Urothelium cell line (cell line): ENCODE measurements at regions not wholly inside any gene's neighbourhood (a gene's known extent, or its start where the extent isn't known, plus 50 kb on each side); places are given as distances from the start of the nearest gene placed in this dataset.

Source experiments
- DNase-seq: peaks from one replicate; pipeline ENCODE4 v3.0.0; 2011; ENCODE audit warnings: low spot score, mixed read lengths
- FAIRE-seq: peaks from 2 replicates; lab custom pipeline; 2011; peaks lifted over from hg19 to GRCh38; lab: Jason Lieb, UNC

DNA sequence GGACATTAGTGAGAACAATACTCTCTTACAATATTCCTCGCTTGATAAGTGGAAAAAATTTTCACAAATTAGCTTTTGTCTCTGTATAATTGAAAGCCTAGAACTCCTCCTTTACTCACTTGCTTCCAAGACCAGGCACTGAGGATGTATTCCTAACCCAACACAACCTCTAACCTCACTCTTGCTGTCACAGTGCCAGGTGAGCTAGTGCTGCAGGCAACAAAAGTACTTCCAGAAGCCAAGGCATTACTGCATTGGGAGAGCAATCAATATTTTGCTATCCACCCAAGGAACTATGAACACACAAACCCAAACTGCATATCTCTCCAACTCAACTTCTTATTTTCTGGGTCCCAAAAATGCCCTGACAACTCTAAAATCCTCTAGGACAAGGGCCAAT is 1081.0 kb downstream of the VRK1 start:
- no peak for FAIRE-seq

DNA sequence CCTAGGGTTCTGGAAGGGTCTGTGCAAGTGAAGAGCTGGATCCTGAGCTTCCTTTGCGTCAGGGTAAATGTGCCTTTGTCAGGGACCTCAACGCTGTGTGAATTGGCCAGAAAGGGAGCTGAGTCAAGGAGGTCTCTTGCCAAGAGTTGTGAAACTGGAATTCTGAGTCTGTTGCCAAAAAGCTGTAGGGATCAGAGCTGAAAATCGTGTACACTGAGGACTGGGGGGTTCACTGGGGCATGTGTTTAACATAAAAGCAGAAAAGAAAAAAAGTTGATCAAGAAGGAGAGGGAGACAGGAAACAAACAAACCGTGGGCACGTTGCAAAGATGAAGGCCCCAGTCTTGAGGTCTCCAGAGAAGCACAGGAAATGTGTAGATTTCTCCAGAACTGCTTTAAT is 1081.5 kb downstream of the VRK1 start:
- no peak for DNase-seq
- FAIRE-seq, result no peak

More for the DNA sequence above, 1081.0 kb downstream of the VRK1 start:
- no peak for DNase-seq

DNA sequence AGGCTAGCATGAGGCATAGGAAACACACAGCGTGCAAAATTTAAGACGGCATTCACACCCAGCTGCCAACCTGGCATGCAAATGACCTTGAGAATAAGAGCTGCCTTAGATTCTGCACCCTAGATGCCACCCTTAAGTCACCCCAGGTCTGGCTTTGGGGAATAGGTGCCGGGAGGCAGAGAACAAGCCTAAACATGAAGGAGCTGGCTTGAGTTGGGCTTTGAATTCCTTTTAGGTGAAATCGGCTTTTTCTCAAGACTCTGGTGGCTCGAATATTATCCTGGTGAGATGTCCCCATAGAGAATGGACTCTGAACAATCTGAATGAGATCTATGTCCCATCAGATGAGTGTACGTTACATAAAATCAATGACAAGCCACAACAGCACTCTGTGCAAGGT is 1090.5 kb downstream of the VRK1 start:
- no peak for DNase-seq
- FAIRE-seq, result no peak

DNA sequence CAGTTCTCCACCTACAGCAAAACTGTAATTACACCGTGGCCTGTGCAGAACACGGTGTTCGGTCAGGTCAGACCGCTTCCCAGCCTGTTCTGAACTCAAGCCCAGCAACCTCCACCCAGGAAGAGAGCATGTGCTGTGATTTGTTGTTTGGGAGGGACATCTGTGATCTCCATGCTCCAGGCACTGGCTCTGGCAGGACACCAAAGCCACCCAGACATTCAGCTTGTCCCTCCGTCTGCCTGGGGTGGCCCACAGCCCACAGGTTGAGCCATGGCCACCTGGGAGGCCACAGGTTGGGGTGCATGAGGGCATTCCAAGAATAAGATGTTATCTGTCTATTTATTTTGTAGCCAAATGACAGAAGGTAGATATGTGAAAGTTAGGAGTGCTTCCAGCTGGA is 1091.1 kb downstream of the VRK1 start:
- FAIRE-seq, result no peak
- no peak for DNase-seq

DNA sequence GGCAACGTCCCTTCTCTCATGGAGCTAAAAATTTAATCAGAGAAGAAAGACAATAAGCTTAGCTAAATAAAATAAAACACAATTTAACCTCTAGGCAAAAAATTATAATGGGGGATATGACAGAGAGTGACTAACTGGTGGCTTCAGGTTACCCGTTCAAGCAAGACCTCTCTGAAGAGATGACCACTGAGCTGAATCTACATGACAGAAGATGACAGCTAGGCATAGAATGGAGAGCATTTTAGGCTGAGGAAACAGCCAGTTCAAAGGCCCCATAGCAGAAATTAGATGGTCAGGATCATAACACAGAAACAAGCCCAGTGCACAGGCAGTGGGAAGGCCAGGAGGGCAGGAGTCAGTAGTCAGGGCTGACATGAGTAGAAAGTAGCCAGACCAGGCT is 1094.3 kb downstream of the VRK1 start:
- no peak for DNase-seq
- FAIRE-seq, result no peak

DNA sequence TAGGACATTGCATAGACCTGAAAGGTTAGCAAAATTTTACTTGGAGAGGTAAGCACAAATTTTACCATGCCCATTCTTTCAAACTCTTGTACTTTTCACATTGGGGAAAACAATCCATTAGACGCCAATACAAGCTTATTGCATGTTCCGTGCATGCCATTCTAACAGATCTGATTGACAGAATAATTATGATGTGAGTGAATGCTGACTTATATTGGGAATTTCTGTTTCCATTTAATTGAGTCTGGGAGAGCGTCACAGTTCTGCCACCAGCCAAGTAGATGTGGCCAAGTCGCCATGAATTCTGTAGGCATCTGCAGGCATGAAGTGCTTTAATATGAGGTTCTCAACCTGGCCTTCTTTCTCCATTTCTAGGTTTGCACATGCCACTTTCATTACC is 1097.4 kb downstream of the VRK1 start:
- DNase-seq (no peak), FAIRE-seq (no peak)

DNA sequence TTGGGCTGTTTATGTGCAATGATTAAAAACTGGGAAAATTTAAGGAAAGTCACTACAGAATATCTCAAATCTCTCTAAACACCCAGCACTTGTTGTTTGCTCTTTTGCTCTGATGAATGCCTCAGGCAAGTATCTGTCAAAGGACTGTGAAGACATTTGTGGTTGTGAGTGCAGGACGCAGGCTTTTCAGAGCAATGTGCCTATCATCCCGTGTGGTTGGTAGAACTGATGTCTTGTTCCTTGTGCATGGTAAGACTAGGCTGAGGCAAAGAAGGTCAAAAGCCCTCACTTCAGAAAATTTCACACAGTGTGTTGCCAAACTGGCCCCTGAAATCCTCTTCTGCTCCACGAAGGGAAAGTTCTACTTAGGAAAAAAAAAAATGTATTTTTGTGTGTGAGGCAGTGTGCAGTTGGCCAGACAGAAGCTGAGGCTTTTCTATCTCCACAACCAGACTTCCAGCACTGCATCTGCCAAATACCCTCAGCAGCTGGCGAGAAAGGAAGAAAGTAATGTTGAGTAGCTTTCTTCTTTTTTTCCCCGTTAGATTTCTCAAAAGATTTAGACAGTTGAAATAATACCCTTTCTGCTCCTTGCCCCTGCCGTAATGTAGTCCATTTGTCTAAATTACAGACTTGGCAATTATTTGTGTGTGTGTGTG is 1103.1 kb downstream of the VRK1 start:
- no peak for DNase-seq
- FAIRE-seq, result no peak

DNA sequence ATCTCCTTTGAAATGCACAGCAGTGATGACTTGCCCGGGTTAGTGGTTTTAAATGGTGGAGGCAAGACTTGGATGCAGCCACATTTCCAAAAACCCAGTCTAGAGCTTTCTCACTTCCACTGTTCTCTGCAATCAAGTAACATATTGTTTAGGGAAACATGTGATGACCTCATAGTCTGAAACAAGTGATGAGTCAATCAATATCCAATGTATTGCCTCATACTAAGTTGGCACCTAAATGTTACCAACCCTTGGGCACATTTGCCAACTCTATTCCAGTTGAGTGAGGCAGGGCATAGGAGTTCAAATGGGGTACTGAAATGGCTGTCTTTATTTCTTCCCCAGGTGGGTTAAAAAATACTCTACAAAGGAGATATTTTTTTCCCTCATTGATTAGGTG is 1105.4 kb downstream of the VRK1 start:
- no peak for FAIRE-seq
- DNase-seq, result no peak

DNA sequence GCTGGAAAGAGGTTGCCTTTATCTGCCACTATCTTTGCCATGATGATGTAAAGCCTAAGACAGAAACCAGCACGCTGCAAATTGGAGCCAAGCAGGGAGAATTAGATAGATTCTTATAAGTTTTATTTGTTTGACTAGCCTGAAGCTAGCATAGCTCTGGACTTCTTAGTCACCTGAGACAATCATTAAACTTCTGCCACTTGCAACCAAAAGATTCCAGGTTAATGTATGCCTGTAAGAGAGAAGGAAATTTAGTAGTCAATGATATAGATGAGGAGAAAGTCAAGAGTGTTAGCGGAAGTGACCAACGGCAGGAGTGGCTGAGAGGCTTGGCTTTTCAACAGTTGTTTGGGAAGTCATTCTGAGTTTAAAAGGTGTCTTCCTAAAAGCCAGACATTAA is 1106.6 kb downstream of the VRK1 start:
- FAIRE-seq (no peak), DNase-seq (no peak)

DNA sequence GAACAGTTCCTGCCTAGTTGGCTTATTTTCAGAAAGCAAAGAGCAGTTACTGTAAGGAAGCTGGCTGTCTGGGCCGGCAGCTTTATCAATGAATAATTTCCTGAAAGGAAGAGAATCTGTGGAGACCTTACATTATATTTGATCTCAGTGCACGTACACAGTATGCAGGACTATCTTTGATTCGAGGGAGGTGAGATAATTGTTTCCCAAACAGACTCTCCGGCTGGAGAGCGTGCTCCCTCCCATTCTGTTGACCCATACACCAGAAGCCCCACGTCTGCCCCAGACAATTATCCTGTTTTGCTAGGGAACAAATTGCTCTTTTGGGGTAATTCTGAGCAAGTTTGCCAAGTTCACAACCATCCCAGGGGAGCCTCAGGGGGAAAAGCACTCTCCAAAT is 1115.0 kb downstream of the VRK1 start:
- DNase-seq, result no peak
- FAIRE-seq, result no peak

DNA sequence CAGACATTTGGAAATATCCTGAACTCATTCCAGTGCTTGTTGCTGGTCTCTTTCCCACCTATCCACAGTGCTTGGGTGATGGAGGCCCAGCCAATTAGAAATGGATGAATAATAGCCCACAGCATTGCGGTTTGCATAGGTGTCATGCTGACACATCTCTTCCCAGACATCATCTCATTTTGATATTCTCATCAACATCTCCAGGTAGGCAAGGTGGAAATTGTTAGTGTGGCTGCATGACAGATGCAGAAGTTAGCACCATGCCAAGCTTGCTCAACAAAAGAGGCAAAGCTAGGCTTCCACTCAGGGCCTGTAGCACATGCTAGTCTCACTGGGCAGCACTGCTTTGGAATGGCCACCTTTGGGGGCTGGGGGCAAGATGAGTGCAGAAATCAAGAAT is 1118.9 kb downstream of the VRK1 start:
- FAIRE-seq, result no peak

DNA sequence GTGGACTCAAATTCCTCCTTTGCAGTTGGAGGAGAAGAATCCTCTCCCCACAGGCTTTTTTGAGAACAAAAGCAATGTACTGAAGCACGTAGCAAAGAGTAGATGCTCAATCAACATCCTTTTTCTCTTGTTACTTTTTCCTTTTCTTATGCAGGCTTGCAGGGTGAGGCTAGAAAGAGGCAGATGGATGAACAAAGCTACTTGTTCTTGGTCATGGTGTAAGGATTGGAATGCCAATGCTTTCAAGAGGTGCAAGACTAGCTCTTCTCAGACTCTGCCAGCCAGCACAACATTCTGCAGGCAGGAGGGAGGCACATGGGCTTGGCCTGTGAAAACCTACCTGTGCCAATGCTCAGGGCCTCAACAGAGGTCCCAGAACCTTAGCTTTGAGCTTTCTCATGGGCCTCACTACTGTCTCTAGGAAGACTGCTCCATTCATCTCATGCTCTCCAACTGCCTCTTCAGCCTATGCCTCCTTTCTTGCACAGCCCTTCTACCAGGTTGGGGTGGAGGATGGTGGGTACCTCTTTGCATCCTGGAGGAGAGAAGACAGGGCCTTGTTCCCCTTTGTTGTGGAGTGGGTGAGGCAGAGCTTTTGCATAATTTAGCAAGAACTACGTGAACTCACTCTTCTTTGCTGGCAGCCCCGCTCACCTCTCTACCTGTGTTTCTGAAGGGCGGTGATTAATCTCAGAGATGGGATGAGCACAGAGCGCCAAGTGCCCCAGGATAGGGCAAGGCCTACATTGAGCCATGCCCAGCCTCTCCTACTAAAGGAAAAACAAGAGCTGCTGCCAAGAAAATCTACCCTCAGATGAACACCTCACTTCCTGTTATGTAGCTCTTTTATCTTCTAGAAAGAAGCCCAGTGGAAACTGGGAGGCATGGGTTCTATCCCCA is 1119.7 kb downstream of the VRK1 start:
- DNase-seq (no peak), FAIRE-seq (no peak)

More for the DNA sequence above, 1118.9 kb downstream of the VRK1 start:
- DNase-seq, result no peak

DNA sequence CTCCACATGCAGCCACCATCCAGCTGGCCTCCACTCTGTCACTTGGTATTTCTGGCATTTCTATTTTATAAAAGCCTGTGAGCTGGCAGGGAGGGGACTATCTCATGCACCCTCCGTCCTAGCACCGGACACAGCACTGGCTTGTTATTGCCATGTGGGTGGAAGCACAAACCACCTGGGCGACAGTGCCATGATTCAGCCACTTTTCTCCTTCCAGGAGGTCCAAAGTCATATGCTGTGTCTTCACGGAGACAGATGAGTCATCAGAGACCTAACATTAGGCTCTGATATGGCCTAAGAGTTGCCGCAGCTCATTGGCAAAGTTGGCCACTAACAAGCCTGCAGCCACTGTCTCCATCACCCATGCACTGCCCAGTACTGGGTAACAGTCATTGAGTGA is 1123.0 kb downstream of the VRK1 start:
- FAIRE-seq (no peak), DNase-seq (peak; percentile 2)

DNA sequence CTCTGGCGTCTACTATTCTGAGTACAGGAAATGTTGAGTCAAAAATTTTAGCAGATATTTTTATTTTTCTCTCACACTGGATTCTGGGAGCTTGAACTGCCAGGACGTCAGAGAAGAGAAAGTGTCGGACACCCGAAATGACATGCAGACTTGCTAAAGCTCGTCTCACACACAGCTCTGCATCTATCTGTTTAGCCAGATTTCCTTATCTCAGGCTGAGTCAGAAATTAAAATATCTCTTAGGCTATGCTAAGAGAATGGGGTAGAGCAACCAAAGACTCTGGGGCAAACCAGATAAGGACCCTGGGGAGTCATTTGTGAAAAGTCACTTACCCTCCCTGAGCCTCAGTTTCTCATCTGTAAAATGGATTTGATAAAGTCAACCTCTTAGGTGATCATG is 1124.1 kb downstream of the VRK1 start:
- DNase-seq, result no peak
- no peak for FAIRE-seq

DNA sequence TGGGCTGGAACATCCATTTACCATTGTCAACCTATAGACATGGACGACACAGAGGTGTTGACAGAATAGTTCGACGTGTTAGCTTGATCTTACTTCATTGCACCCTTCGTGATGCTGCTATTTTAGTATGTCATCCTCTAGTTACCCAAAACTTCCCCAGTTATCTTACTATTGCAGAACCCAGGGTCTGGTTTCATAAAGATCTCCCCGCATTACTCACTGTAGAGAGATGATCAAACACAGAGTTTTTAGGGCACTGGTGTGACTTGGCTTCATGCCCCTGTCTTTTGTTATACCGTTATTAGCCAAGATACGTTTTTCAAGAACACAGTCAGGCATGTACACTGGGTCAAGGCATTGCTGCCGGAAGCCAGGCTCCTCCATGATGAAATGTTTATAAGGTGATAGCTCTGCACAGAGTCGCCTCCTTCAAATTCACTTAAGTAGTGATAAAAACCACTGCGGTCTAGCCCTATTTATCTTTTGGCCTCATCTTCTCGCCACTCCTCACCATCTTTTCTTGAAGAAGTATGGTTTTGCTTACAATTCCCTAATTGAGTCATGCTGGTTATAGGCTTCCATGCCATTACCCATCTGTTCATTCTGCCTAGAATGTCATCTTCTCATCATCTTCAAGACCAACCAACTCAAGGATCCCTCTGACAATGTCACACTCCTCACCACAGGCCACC is 1127.9 kb downstream of the VRK1 start:
- FAIRE-seq (no peak), DNase-seq (no peak)

DNA sequence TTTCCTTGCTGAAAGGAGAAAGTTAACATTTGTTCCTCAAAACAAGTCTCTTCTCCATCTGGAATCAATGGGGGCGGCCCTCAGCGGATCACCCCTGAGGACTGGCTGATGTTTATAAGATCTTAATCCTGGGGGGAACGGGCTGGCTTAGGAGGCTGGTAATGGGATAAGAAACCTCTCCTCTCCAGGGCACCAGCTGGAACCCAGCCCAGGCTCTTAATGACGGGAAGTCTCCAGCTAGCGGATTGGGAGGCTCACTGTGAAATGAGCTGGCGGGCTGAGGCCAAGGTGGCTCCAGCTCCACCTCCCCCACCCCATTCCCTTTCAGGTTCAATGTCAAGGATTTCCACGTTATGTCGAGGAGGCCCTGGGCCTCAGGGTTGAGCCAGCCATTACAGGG is 1133.0 kb downstream of the VRK1 start:
- no peak for DNase-seq
- FAIRE-seq, result no peak

DNA sequence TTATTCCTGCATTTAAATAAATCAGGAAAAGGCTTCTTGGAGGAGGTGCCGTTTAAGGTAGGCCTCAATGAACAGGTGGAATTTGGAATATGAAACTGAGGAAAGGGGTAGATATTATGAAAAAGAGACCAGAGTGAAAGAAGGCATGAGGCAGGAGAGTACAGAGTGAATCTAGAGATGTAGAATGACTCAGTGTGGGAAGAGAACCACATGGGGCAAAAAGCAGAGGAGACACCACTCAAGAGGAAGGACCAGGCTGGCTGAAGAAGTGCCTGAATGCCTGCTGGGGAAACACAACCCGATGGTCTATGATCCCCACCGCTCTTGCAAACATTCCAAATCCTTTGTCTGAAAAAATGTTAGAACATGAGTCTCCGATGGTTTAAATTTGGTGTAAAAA is 1134.1 kb downstream of the VRK1 start:
- DNase-seq (no peak), FAIRE-seq (no peak)

DNA sequence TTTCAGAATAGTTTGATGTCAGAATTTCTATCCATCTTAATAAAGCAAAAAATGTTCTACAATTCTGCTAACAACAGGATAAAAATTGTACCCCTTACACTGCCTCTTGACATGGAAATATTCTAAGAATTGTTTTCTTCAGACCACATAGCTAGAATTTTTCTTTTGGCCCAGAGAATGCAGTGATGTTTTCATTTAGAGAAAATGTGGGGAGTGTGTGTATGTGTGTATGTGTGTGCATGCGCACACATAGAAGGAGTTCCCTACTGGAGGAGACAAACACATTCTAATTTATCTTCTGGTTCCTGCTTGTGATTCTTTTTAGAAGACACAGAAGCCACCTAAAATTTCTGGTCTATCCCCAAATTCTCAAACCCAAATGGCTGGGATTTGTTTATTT is 1145.7 kb downstream of the VRK1 start:
- FAIRE-seq (no peak), DNase-seq (no peak)

DNA sequence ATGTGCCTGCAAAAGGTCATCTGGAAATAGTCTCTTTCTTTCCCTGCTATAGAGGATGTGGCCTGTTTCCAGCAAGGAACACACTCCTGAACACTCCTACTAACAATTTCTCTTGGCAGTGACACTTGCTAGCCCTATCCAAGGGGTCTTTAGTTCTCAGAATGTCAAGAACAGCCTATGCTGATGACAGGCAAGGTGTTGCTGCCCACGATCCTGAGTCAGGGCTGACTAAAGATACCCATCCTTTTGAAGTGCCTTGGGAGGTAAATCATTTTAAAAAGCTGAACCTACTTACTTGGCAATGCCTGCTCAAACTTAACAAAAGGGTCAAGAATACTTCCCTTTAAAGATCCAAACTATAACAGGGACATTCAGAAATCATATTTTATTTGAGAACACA is 1146.4 kb downstream of the VRK1 start:
- DNase-seq, result no peak
- FAIRE-seq, result no peak

DNA sequence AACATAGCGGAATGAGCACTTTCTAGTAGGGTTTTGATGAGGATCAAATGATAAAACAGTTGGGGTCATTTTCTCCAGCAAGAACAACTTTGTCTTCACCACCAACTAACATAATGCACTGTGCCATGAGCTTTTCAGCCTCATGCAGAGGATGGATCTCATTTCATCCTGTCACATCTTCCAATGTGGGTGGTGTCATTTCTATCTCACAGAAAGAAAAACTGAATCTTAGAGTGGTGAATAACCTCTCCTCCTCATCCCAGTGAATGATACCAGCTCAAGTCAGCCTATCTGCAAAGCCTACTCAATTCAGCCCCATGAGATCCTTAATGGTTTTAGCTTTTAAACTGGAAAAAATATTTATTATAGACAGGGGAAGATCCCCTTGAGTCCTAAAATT is 1147.2 kb downstream of the VRK1 start:
- FAIRE-seq (no peak), DNase-seq (no peak)

DNA sequence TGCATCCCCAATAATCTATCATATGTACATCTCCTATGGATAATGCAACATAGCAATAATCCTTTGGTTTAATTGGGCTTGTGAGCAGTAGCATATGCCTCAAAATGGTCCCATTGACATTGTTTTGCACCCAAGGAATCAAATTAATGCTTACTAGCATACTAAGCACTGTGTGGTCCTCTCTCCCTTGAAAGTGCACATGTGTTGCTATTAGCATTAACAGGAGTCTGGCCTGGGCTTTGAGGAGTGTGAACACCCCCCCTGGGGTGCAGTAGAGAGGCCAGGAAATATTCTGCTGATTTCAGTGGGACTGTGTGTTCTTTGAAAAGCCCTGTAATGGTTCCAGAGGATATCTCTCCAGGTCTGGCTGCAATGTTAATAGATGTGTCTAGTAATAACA is 1148.4 kb downstream of the VRK1 start:
- no peak for DNase-seq
- no peak for FAIRE-seq

DNA sequence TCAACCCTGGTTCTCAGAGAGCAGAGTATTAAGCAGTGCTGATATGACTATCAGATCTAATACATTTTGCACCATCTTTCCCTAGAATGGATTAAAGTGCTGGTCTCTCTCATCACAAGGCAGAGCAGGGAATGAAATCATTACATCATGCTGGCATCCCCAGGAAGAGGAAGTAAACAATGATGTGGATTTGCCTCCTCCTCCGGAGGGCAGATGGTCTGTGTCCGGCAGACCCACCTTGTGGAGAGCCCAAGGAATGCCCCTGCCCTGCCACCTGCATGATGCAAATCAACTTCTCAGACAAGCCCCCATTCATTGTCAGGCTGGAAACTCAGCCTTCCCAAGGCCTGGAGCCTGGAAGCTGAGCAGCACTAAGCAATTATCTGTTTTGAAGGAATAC is 1149.1 kb downstream of the VRK1 start:
- DNase-seq (peak; percentile 3), FAIRE-seq (no peak)
